ENCODE measurements at regions not wholly inside any gene's neighbourhood (a gene's known extent, or its start where the extent isn't known, plus 50 kb on each side); places are given as distances from the start of the nearest gene placed in this dataset.

DNA sequence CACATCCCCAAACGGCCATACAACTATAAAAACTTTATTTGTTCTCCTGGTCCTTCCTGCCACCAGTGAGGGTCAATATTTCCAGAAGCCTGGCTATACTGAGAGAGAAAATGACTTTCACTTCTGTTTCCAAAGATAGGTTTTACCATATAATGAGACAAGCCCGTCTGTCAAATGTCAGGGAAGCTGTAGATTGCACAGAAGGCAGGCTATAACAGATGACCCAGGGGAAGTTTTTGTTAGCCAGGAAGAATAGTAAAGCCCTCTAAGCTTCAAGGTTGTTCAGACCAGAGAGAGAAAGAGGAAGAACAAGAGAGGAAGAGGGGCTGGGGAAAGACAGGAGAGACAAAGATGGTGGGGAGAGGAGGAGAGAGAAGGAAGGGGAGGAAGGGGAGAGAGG lies 217.5 kb downstream of the GBA3 start:
- H2AFZ ChIP-seq (ENCODE audit: low read depth, low read length): no peak overlapping the region
- H3K9me3 ChIP-seq (ENCODE audit: low read length): no peaks in the 10 kb centered on the region
- no peaks in the 10 kb centered on the region for H3F3A ChIP-seq (ENCODE audit: insufficient read depth, low read length, poor library complexity, severe bottlenecking)
- no peak overlapping the region for H3K27ac ChIP-seq (ENCODE audit: low read length)
- TF ChIP-seq, protein P1, sequence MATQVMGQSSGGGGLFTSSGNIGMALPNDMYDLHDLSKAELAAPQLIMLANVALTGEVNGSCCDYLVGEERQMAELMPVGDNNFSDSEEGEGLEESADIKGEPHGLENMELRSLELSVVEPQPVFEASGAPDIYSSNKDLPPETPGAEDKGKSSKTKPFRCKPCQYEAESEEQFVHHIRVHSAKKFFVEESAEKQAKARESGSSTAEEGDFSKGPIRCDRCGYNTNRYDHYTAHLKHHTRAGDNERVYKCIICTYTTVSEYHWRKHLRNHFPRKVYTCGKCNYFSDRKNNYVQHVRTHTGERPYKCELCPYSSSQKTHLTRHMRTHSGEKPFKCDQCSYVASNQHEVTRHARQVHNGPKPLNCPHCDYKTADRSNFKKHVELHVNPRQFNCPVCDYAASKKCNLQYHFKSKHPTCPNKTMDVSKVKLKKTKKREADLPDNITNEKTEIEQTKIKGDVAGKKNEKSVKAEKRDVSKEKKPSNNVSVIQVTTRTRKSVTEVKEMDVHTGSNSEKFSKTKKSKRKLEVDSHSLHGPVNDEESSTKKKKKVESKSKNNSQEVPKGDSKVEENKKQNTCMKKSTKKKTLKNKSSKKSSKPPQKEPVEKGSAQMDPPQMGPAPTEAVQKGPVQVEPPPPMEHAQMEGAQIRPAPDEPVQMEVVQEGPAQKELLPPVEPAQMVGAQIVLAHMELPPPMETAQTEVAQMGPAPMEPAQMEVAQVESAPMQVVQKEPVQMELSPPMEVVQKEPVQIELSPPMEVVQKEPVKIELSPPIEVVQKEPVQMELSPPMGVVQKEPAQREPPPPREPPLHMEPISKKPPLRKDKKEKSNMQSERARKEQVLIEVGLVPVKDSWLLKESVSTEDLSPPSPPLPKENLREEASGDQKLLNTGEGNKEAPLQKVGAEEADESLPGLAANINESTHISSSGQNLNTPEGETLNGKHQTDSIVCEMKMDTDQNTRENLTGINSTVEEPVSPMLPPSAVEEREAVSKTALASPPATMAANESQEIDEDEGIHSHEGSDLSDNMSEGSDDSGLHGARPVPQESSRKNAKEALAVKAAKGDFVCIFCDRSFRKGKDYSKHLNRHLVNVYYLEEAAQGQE (IDR thresholded peaks at IDR 0.05; ENCODE audit: borderline replicate concordance): no peak
- TF ChIP-seq EP300 (conservative IDR thresholded peaks at IDR 0.05; ENCODE audit: poor library complexity, severe bottlenecking) (no peak), RAD21 (conservative IDR thresholded peaks at IDR 0.05) (no peak), MXI1 (conservative IDR thresholded peaks at IDR 0.05; ENCODE audit: poor library complexity, severe bottlenecking) (no peak), POLR2AphosphoS5 (IDR thresholded peaks at IDR 0.05) (no peak), SMC3 (conservative IDR thresholded peaks at IDR 0.05; ENCODE audit: poor library complexity) (no peak), EZH2 (IDR thresholded peaks at IDR 0.05; ENCODE audit: borderline replicate concordance, insufficient read depth, low read length, poor library complexity, severe bottlenecking) (no peak), TAF1 (IDR thresholded peaks at IDR 0.05; ENCODE audit: low read depth) (no peak)
- TF ChIP-seq, protein P2, sequence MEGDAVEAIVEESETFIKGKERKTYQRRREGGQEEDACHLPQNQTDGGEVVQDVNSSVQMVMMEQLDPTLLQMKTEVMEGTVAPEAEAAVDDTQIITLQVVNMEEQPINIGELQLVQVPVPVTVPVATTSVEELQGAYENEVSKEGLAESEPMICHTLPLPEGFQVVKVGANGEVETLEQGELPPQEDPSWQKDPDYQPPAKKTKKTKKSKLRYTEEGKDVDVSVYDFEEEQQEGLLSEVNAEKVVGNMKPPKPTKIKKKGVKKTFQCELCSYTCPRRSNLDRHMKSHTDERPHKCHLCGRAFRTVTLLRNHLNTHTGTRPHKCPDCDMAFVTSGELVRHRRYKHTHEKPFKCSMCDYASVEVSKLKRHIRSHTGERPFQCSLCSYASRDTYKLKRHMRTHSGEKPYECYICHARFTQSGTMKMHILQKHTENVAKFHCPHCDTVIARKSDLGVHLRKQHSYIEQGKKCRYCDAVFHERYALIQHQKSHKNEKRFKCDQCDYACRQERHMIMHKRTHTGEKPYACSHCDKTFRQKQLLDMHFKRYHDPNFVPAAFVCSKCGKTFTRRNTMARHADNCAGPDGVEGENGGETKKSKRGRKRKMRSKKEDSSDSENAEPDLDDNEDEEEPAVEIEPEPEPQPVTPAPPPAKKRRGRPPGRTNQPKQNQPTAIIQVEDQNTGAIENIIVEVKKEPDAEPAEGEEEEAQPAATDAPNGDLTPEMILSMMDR (IDR thresholded peaks at IDR 0.05; ENCODE audit: poor library complexity, severe bottlenecking): no peak
- no peaks in the 10 kb centered on the region for H3K9me2 ChIP-seq (ENCODE audit: insufficient read depth, low read length)
- no peak overlapping the region for H3K9ac ChIP-seq (ENCODE audit: low read length)
- no peak overlapping the region for H3K4me3 ChIP-seq (ENCODE audit: low read length)
- H3K36me3 ChIP-seq (ENCODE audit: insufficient read depth, low read length): no peaks in the 10 kb centered on the region
- no peaks in the 10 kb centered on the region for H3K27me3 ChIP-seq (ENCODE audit: insufficient read depth, low read depth, low read length)
- no peaks in the 10 kb centered on the region for H3K79me2 ChIP-seq (replicated peaks; ENCODE audit: insufficient read depth, low read length)
- H4K20me1 ChIP-seq (ENCODE audit: insufficient read depth): no peaks in the 10 kb centered on the region
- no peak overlapping the region for H3K4me2 ChIP-seq (ENCODE audit: low read length)

DNA sequence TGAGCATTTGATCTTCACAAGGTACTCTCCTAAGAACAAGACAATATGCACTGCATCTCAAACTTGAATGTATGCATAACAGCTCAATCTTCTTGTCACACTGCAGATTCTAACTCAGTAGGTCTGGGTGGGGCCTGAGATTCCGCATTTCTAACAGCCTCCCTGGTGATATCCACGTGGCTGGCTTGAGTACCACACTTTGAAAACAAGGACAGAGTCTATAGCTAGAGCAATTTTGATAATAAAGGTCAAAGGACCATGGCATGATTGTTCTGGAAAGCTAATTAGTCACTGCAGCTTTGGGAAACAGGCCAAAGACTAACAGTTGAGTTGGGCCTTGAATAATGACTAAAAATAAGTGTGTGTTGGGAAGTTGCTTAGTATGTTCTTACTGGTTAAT lies 213.3 kb downstream of the GBA3 start:
- H3K36me3 ChIP-seq (ENCODE audit: insufficient read depth, low read length): no peaks in the 10 kb centered on the region
- no peaks in the 10 kb centered on the region for H3K9me3 ChIP-seq (ENCODE audit: low read length)
- no peak overlapping the region for H2AFZ ChIP-seq (ENCODE audit: low read depth, low read length)
- H3K27ac ChIP-seq (ENCODE audit: low read length): no peak overlapping the region
- H4K20me1 ChIP-seq (ENCODE audit: insufficient read depth): no peaks in the 10 kb centered on the region
- H3K79me2 ChIP-seq (replicated peaks; ENCODE audit: insufficient read depth, low read length): no peaks in the 10 kb centered on the region
- H3K4me3 ChIP-seq (ENCODE audit: low read length): no peak overlapping the region
- TF ChIP-seq TAF1 (IDR thresholded peaks at IDR 0.05; ENCODE audit: low read depth) (no peak), EZH2 (IDR thresholded peaks at IDR 0.05; ENCODE audit: borderline replicate concordance, insufficient read depth, low read length, poor library complexity, severe bottlenecking) (no peak), MXI1 (conservative IDR thresholded peaks at IDR 0.05; ENCODE audit: poor library complexity, severe bottlenecking) (no peak), RAD21 (conservative IDR thresholded peaks at IDR 0.05) (no peak), EP300 (conservative IDR thresholded peaks at IDR 0.05; ENCODE audit: poor library complexity, severe bottlenecking) (no peak), POLR2AphosphoS5 (IDR thresholded peaks at IDR 0.05) (no peak), SMC3 (conservative IDR thresholded peaks at IDR 0.05; ENCODE audit: poor library complexity) (no peak)
- TF ChIP-seq, protein P2 (IDR thresholded peaks at IDR 0.05; ENCODE audit: poor library complexity, severe bottlenecking): no peak
- TF ChIP-seq, protein P1 (IDR thresholded peaks at IDR 0.05; ENCODE audit: borderline replicate concordance): no peak
- no peaks in the 10 kb centered on the region for H3K27me3 ChIP-seq (ENCODE audit: insufficient read depth, low read depth, low read length)
- H3K9ac ChIP-seq (ENCODE audit: low read length): no peak overlapping the region
- H3K9me2 ChIP-seq (ENCODE audit: insufficient read depth, low read length): no peaks in the 10 kb centered on the region
- H3F3A ChIP-seq (ENCODE audit: insufficient read depth, low read length, poor library complexity, severe bottlenecking): no peaks in the 10 kb centered on the region
- no peak overlapping the region for H3K4me2 ChIP-seq (ENCODE audit: low read length)

All from neural cell (in vitro differentiated cells).